Dedifferentiated amniotic fluid mesenchymal stem cell (primary cell): ENCODE measurements at regions not wholly inside any gene's neighbourhood (a gene's known extent, or its start where the extent isn't known, plus 50 kb on each side); places are given as distances from the start of the nearest gene placed in this dataset.

Experiments used
- DNase-seq: peaks from one replicate; pipeline ENCODE4 v3.0.0-alpha.2; 2016; ENCODE audit errors: extremely low spot score

DNA sequence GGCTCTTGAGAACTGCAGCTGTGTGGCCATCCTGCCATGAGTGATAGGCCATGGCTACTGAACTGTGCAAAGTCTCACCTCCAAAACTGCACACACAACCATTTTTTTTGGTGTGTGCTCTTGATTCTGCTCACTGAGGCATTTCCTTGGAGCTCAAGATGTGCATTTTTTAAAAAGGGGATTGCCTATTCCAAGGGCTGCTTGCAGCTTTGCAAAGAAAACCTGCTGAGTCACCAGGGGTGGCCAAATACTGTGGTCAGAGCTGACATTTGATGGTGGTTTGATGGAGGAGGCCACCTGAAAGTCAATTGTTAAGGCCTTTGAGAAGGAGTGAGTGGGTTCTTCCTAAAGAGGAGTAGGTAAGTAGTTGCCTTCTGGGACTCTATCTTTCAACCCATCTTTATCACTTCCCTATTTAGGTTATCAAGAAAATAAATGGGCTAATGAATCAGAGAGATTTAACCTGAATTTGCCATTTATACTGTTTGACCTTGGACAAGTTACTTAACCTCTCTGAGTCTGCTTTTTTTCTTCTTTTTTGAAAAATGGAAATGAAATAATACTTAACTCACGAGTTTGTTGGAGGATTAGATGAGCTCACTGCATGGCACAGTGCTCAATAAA is 87.9 kb downstream of the CHST2 start:
- DNase-seq = peak; percentile 26

DNA sequence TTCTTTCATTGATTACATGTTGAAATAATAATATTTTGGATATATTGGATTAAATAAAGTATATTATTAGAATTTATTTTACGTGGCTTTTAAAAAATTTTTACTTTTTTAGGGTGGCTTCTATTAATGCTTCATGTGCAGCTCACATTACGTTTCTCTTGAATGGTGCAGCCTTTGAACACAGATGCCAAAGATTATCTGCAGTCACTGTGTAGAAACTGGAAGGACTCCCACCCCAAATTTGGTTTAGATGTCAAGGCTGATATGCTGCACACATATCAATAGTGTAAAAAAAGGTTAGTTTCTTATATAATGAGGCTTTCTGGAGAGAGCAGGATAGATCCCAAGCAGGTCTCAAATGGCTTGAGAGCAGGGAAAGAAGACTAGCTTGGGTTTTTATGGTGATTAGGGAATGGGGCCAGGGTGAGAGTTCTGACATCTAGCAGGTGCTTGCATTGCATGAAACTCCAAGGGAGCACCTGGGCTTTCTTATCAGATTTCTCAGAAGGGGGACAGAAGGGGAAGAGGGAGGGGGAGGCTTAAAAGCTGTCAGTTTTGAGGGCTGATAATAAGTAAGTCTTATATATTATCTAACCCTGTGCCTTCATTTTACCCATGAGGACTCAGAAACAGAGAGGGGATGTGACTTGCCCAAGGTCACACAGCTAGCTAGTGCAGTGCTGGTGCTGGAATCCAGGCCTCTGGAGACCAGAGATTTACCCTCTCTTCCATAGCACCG is 89.6 kb downstream of the CHST2 start:
- DNase-seq = no peak

DNA sequence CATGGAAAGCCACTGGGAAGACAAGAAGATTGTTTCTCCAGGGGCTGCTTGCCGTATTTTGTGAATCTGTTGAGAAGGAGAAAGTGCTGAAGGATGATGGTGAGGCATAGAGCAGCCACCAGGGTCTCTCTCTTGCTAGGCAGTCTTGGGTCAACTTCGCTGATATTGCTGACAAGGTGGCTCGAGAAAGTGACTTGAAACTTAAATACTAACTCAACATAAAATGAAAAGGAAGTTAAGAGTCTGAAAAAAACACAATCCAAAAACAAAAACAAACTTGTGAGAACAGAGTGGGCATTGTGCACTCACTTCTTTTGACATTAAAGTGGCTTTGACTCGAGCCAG is 90.1 kb downstream of the CHST2 start:
- DNase-seq = no peak

DNA sequence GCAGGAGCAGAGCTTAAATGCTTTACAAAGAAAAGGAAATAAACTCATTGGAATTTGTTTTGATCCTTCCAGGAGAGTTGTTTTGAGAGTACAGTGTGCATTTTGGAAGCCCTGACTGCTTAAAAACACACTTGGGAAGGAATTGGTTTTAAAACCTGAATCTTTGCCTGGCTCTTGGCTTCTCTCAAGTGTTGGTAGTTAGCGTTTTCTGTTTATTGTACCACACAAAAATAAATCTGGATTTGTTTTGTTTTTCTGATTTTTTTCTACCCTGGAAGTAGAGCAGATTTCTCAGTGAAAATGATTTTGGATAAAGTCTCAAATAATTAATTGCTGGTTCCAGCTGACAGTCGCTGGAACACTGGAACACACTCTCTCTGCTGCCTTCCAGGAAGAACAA is 90.6 kb downstream of the CHST2 start:
- DNase-seq = no peak

DNA sequence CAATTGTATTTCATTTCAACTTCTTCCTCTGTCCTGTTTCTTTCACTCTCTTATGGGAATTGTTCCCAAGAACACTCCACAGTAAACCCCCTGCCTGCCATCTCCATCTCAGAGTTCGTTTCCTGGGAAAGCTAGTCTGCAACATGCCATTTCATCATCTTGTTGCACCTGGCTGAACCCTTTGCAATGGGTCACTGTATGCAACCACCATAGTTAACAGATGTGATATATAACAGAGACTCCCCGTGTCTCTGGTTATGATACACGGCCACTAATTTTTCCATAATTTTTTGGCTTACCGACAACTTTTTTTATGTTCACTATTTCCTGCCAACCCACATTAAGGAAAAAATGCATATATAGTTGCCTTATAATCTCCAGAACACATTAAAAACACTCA is 95.5 kb downstream of the CHST2 start:
- no peak for DNase-seq
